ENCODE measurements at regions not wholly inside any gene's neighbourhood (a gene's known extent, or its start where the extent isn't known, plus 50 kb on each side); places are given as distances from the start of the nearest gene placed in this dataset.

- DNase-seq (ENCODE audit: low spot score), result no peak
- H3K4me1 Mint-ChIP-seq (ENCODE audit: low read depth in 2 of 2), result no peaks in the 10 kb centered on the region
- no peaks in the 10 kb centered on the region for H3K9me3 Mint-ChIP-seq
- peaks cover 21 to 38% of the 10 kb centered on the region in 2 donors for H3K27me3 Mint-ChIP-seq
- no peaks in the 10 kb centered on the region for H3K36me3 Mint-ChIP-seq
- no peak overlapping the region for H3K27ac Mint-ChIP-seq
- ATAC-seq, result no peak
- no peak overlapping the region for H3K4me3 Mint-ChIP-seq
These were observed 186.7 kb downstream of the NXNL2 start for GRCh38 chr9:88721495-88722279.

GRCh38 chr9:88722753-88723152 lies 187.8 kb downstream of the NXNL2 start:
- DNase-seq (ENCODE audit: low spot score) (no peak), ATAC-seq (no peak)
- Mint-ChIP-seq H3K36me3 (no peaks in the 10 kb centered on the region), H3K4me1 (ENCODE audit: low read depth in 2 of 2) (no peaks in the 10 kb centered on the region), H3K27ac (no peak overlapping the region), H3K4me3 (no peak overlapping the region), H3K9me3 (no peaks in the 10 kb centered on the region), H3K27me3 (peaks cover 25 to 42% of the 10 kb centered on the region in 2 donors)

- H3K9me3 Mint-ChIP-seq, result no peaks in the 10 kb centered on the region
- H3K27me3 Mint-ChIP-seq, result peaks cover 25 to 38% of the 10 kb centered on the region in 2 donors
- H3K4me3 Mint-ChIP-seq, result no peak overlapping the region
- no peaks in the 10 kb centered on the region for H3K4me1 Mint-ChIP-seq (ENCODE audit: low read depth in 2 of 2)
- DNase-seq (ENCODE audit: low spot score) (no peak), ATAC-seq (no peak)
- H3K36me3 Mint-ChIP-seq, result no peaks in the 10 kb centered on the region
- H3K27ac Mint-ChIP-seq, result no peak overlapping the region
These were observed 188.8 kb downstream of the NXNL2 start for GRCh38 chr9:88723751-88724150.

DNA sequence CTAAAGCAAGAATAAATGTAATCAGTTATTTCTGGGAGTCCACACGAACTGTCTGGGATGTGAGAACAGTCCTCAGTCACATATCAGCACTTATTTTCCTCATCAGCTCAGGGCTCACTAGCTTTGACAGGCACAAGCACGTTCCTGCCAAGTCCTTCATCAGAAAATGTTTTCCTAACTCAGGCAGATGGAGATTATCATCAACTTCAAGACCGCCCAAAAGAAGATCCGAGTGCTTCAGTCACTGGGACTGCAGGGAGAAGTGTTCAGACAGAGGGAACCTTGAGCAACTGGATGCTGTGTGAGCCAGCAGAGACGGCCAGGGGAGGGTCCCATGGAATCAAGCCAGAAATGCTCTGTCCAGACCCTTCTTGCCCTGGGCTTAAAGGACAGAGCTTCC lies 189.4 kb downstream of the NXNL2 start:
- Mint-ChIP-seq H3K9me3 (peaks cover 3% of the 10 kb centered on the region), H3K27ac (no peak overlapping the region), H3K27me3 (peaks cover 29 to 40% of the 10 kb centered on the region in 2 donors), H3K36me3 (no peaks in the 10 kb centered on the region), H3K4me1 (ENCODE audit: low read depth in 2 of 2) (no peaks in the 10 kb centered on the region), H3K4me3 (no peak overlapping the region)
- DNase-seq (ENCODE audit: low spot score) (no peak), ATAC-seq (no peak)

DNA sequence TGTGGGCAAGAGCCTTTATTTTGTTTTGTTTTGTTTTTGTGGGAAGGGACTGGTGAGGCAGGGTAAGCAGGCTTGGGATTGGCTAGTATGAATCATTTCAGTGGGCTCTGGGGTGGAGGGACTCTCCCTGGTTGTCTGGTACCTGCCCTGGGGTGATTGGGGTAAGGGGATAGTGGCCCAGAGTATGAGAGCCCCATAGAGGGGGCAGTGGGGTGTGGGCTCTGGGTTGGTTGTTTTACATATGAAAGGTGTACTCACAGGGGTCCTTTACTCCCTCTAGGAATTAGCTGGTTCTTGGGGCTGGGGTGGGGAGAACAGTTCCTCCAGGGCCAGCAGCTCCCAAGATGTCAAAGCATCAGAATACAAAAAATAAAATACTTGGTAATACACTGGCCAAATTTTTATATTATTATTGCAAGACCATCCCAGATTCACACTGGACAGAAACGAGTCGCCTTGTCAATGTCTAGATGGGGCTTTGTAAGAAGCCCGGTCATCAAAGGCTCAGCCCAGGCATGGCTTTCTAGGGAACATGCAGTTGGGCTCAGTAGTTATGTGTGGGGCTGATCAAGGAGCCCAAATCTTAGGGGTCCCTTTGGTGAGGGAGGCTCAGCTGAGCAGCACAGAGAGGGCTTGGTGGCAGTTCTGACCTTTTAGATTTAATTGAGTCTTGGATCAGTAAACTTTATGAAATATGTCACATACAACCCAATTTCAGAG lies 190.5 kb downstream of the NXNL2 start:
- Mint-ChIP-seq H3K4me3 (no peak overlapping the region), H3K27ac (no peak overlapping the region), H3K27me3 (peaks cover 29 to 43% of the 10 kb centered on the region in 2 donors), H3K4me1 (ENCODE audit: low read depth in 2 of 2) (no peaks in the 10 kb centered on the region), H3K9me3 (peaks cover 7% of the 10 kb centered on the region), H3K36me3 (no peaks in the 10 kb centered on the region)
- no peak for DNase-seq (ENCODE audit: low spot score)
- ATAC-seq, result peak in 1 of 2 donors; percentile 52

GRCh38 chr9:88726803-88727202 lies 191.8 kb downstream of the NXNL2 start:
- ATAC-seq (no peak), DNase-seq (ENCODE audit: low spot score) (no peak)
- Mint-ChIP-seq H3K36me3 (no peaks in the 10 kb centered on the region), H3K27ac (no peak overlapping the region), H3K9me3 (peaks cover 11% of the 10 kb centered on the region), H3K4me1 (ENCODE audit: low read depth in 2 of 2) (no peaks in the 10 kb centered on the region), H3K27me3 (peaks cover 36 to 52% of the 10 kb centered on the region in 2 donors), H3K4me3 (no peak overlapping the region)

DNA sequence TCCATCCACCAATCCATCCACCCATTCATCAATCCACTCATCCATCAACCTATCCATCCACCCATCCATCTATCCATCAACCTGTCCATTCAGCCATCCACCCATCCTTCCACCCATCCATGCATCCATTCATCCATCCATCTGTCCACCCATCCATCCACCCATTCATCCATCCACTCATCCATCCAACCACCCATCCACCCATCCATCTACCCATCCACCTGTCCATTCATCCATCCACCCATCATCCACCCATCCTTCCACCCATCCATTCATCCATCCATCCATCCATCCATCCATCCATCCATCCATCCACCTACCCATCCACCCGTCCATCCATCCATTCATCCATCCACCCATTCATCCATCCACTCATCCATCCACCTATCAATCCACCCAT lies 195.8 kb downstream of the NXNL2 start:
- H3K9me3 Mint-ChIP-seq, result peaks cover 11% of the 10 kb centered on the region
- no peak overlapping the region for H3K27ac Mint-ChIP-seq
- H3K4me1 Mint-ChIP-seq (ENCODE audit: low read depth in 2 of 2), result no peaks in the 10 kb centered on the region
- ATAC-seq (no peak), DNase-seq (ENCODE audit: low spot score) (no peak)
- no peaks in the 10 kb centered on the region for H3K36me3 Mint-ChIP-seq
- H3K4me3 Mint-ChIP-seq, result no peak overlapping the region
- peaks cover 36 to 53% of the 10 kb centered on the region in 2 donors for H3K27me3 Mint-ChIP-seq

DNA sequence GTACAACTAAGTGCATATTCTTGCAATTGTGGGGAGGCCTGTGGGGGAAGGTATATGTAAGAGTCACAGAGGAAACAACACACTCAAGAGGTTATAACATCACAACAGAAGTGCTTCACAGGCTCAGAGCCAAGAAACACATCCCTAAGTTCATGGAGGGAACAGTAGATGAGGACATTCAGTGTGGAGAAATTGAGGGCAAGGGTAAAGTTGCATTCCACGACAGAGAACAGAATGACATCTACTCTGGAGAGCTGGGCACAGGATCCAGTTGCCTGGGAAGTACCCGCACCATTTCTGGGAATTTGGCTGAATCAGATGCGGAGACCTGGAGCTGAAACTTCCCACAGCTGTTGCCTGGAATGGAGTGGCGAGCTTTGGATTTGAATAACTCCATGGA lies 197.2 kb downstream of the NXNL2 start:
- no peaks in the 10 kb centered on the region for H3K4me1 Mint-ChIP-seq (ENCODE audit: low read depth in 2 of 2)
- peaks cover 35 to 49% of the 10 kb centered on the region in 2 donors for H3K27me3 Mint-ChIP-seq
- no peak overlapping the region for H3K27ac Mint-ChIP-seq
- no peak overlapping the region for H3K4me3 Mint-ChIP-seq
- peaks cover 11% of the 10 kb centered on the region for H3K9me3 Mint-ChIP-seq
- ATAC-seq, result no peak
- DNase-seq (ENCODE audit: low spot score), result no peak
- no peaks in the 10 kb centered on the region for H3K36me3 Mint-ChIP-seq

DNA sequence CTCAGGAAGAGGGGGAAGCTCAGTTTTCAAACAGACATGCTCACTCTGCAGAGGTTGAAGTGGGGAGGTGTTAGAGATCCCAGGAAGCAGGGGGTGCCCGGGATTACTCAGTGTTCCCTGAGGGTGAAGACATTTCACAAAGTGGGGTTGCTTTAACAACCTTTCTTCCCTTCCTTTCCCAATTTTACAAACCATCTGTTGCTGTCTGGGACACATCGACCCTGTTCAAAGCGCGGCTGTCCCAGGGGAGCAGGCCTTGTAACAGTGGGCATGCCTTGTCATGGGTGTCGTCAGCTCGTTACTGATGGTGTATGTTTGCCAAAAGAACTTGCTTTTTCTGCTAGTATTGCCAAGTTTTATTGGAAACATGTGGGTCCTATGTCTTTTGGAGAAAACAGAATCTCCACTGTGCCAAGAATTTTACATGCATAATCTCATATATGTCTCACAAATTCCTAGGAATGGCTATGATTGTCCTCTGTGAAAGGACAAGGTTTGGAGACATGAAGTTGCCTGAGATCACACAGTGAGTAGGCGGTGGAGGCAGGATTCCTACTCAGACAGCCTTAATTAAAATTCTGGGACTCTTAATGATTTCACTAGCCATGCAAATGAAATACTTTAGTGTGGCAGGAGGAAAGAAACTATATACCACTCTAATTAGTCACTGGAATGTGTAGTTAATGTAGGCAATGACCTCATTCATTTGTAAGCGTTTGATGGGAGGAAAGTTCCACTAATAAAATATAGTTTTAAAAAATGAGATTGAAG lies 198.9 kb downstream of the NXNL2 start:
- Mint-ChIP-seq H3K4me1 (ENCODE audit: low read depth in 2 of 2) (no peaks in the 10 kb centered on the region), H3K36me3 (no peaks in the 10 kb centered on the region), H3K4me3 (no peak overlapping the region), H3K27me3 (peaks cover 30 to 36% of the 10 kb centered on the region in 2 donors), H3K27ac (no peak overlapping the region), H3K9me3 (peaks cover 11% of the 10 kb centered on the region)
- ATAC-seq (no peak), DNase-seq (ENCODE audit: low spot score) (no peak)

- no peak overlapping the region for H3K27ac Mint-ChIP-seq
- no peak for ATAC-seq
These were observed 199.5 kb downstream of the NXNL2 start for GRCh38 chr9:88734527-88734926.

GRCh38 chr9:88736136-88736637 lies 201.2 kb downstream of the NXNL2 start:
- H3K9me3 Mint-ChIP-seq, result no peaks in the 10 kb centered on the region
- no peak overlapping the region for H3K4me3 Mint-ChIP-seq
- ATAC-seq (no peak), DNase-seq (ENCODE audit: low spot score) (no peak)
- no peak overlapping the region for H3K27ac Mint-ChIP-seq
- peaks cover 22 to 37% of the 10 kb centered on the region in 2 donors for H3K27me3 Mint-ChIP-seq
- no peaks in the 10 kb centered on the region for H3K4me1 Mint-ChIP-seq (ENCODE audit: low read depth in 2 of 2)
- H3K36me3 Mint-ChIP-seq, result no peaks in the 10 kb centered on the region

More at GRCh38 chr9:88734527-88734926, 199.5 kb downstream of the NXNL2 start:
- no peak for DNase-seq (ENCODE audit: low spot score)
- Mint-ChIP-seq H3K4me3 (no peak overlapping the region), H3K36me3 (no peaks in the 10 kb centered on the region), H3K4me1 (ENCODE audit: low read depth in 2 of 2) (no peaks in the 10 kb centered on the region), H3K9me3 (peaks cover 8% of the 10 kb centered on the region), H3K27me3 (peaks cover 27 to 34% of the 10 kb centered on the region in 2 donors)

- Mint-ChIP-seq H3K27me3 (peaks cover 18 to 38% of the 10 kb centered on the region in 2 donors), H3K9me3 (no peaks in the 10 kb centered on the region)
- peak; percentile 21 to 33 for ATAC-seq
These were observed 202.1 kb downstream of the NXNL2 start for GRCh38 chr9:88737031-88737430.

DNA sequence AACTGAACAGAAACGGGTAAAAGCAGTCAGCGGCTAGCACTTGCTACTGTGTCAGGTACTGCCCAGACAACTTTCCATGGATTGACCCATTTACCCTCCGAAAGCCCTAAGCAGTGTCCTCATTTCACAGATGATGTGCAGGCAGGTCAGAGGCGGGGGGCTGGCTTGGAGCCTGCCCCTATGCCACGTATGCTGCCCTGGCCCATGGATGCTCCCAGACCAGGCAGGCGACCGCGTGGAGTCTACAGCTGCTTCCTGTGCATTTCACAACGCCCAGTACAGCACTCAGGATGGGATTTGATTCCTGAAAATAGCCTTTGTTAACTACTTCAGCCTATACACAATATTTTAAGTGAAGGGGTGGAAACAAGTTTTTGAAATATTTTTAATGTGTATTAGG lies 202.9 kb downstream of the NXNL2 start:
- Mint-ChIP-seq H3K4me1 (ENCODE audit: low read depth in 2 of 2) (no peaks in the 10 kb centered on the region), H3K27ac (no peak overlapping the region), H3K9me3 (no peaks in the 10 kb centered on the region), H3K36me3 (no peaks in the 10 kb centered on the region), H3K27me3 (peaks cover 17 to 38% of the 10 kb centered on the region in 2 donors), H3K4me3 (no peak overlapping the region)
- no peak for DNase-seq (ENCODE audit: low spot score)
- no peak for ATAC-seq

More at GRCh38 chr9:88737031-88737430, 202.1 kb downstream of the NXNL2 start:
- Mint-ChIP-seq H3K27ac (no peak overlapping the region), H3K36me3 (no peaks in the 10 kb centered on the region), H3K4me3 (no peak overlapping the region), H3K4me1 (ENCODE audit: low read depth in 2 of 2) (no peaks in the 10 kb centered on the region)
- no peak for DNase-seq (ENCODE audit: low spot score)

Data from natural killer cell treated with Interleukin-12 subunit alpha and Interleukin-12 subunit beta and Interleukin-15 and Interleukin-18, amount 100 ng/mL, for 72 hours (primary cell).